ENCODE measurements at regions not wholly inside any gene's neighbourhood (a gene's known extent, or its start where the extent isn't known, plus 50 kb on each side); places are given as distances from the start of the nearest gene placed in this dataset.

- Mint-ChIP-seq H3K27ac (peak overlapping the region; percentile 36), H3K27me3 (no peaks in the 10 kb centered on the region), H3K4me3 (no peak overlapping the region), H3K36me3 (no peaks in the 10 kb centered on the region), H3K4me1 (ENCODE audit: unreplicated experiment) (peaks cover 7% of the 10 kb centered on the region), H3K9me3 (peaks cover 3% of the 10 kb centered on the region)
- TF ChIP-seq, protein P1, sequence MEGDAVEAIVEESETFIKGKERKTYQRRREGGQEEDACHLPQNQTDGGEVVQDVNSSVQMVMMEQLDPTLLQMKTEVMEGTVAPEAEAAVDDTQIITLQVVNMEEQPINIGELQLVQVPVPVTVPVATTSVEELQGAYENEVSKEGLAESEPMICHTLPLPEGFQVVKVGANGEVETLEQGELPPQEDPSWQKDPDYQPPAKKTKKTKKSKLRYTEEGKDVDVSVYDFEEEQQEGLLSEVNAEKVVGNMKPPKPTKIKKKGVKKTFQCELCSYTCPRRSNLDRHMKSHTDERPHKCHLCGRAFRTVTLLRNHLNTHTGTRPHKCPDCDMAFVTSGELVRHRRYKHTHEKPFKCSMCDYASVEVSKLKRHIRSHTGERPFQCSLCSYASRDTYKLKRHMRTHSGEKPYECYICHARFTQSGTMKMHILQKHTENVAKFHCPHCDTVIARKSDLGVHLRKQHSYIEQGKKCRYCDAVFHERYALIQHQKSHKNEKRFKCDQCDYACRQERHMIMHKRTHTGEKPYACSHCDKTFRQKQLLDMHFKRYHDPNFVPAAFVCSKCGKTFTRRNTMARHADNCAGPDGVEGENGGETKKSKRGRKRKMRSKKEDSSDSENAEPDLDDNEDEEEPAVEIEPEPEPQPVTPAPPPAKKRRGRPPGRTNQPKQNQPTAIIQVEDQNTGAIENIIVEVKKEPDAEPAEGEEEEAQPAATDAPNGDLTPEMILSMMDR (conservative IDR thresholded peaks at IDR 0.05), result no peak
- DNase-seq (ENCODE audit: extremely low spot score, unreplicated experiment), result no peak
These were observed 93.2 kb upstream of the KLF3 start for GRCh38 chr4:38570647-38571276.

GRCh38 chr4:38572793-38573192 lies 91.2 kb upstream of the KLF3 start:
- no peak for DNase-seq (ENCODE audit: extremely low spot score, unreplicated experiment)
- TF ChIP-seq, protein P1 (conservative IDR thresholded peaks at IDR 0.05), result no peak
- Mint-ChIP-seq H3K4me1 (ENCODE audit: unreplicated experiment) (no peaks in the 10 kb centered on the region), H3K27me3 (no peaks in the 10 kb centered on the region), H3K27ac (no peak overlapping the region), H3K9me3 (peaks cover 9% of the 10 kb centered on the region), H3K36me3 (no peaks in the 10 kb centered on the region), H3K4me3 (no peak overlapping the region)

GRCh38 chr4:38574559-38575333 lies 89.3 kb upstream of the KLF3 start:
- TF ChIP-seq, protein P1 (conservative IDR thresholded peaks at IDR 0.05), result no peak
- Mint-ChIP-seq H3K27ac (no peak overlapping the region), H3K9me3 (peaks cover 9% of the 10 kb centered on the region), H3K36me3 (no peaks in the 10 kb centered on the region), H3K27me3 (no peaks in the 10 kb centered on the region), H3K4me3 (no peak overlapping the region), H3K4me1 (ENCODE audit: unreplicated experiment) (no peaks in the 10 kb centered on the region)
- no peak for DNase-seq (ENCODE audit: extremely low spot score, unreplicated experiment)

GRCh38 chr4:38576767-38577166 lies 87.2 kb upstream of the KLF3 start:
- Mint-ChIP-seq H3K36me3 (no peaks in the 10 kb centered on the region), H3K27me3 (no peaks in the 10 kb centered on the region)

DNA sequence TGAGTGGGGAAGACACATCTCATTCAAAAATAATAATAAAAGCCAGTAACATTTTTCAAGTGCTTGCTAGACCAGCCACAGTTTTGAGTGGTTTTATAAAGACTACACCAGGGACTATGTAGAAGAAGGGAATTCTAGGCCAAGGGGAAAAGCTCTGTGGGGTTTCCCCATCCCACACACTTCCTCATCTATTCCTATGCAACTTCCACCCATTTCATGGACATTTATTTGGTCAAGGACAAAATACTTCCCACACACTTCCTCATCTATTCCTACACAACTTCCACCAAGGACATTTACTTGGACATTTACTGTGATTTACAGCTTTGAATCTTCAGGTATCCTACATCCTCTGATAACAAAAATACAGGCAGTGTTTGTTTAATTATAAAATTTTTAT lies 86.5 kb upstream of the KLF3 start:
- DNase-seq (ENCODE audit: extremely low spot score, unreplicated experiment), result no peak
- H3K27ac Mint-ChIP-seq, result no peak overlapping the region
- peaks cover 9% of the 10 kb centered on the region for H3K4me1 Mint-ChIP-seq (ENCODE audit: unreplicated experiment)
- TF ChIP-seq, protein P1 (conservative IDR thresholded peaks at IDR 0.05), result no peak
- peaks cover 12% of the 10 kb centered on the region for H3K9me3 Mint-ChIP-seq
- no peak overlapping the region for H3K4me3 Mint-ChIP-seq
- H3K36me3 Mint-ChIP-seq, result no peaks in the 10 kb centered on the region
- H3K27me3 Mint-ChIP-seq, result no peaks in the 10 kb centered on the region

More at GRCh38 chr4:38576767-38577166, 87.2 kb upstream of the KLF3 start:
- Mint-ChIP-seq H3K27ac (no peak overlapping the region), H3K4me1 (ENCODE audit: unreplicated experiment) (peaks cover 2% of the 10 kb centered on the region), H3K9me3 (peaks cover 12% of the 10 kb centered on the region), H3K4me3 (no peak overlapping the region)
- TF ChIP-seq, protein P1 (conservative IDR thresholded peaks at IDR 0.05), result no peak
- DNase-seq (ENCODE audit: extremely low spot score, unreplicated experiment), result no peak

All from type B pancreatic cell (in vitro differentiated cells).